ENCODE measurements at regions not wholly inside any gene's neighbourhood (a gene's known extent, or its start where the extent isn't known, plus 50 kb on each side); places are given as distances from the start of the nearest gene placed in this dataset.

- DNase-seq: no peak
Observed at GRCh38 chr11:86119077-86119476, 50.2 kb upstream of the PICALM start.

Data from left kidney (tissue), 1 donor.